GM12874 (cell line): ENCODE measurements at regions not wholly inside any gene's neighbourhood (a gene's known extent, or its start where the extent isn't known, plus 50 kb on each side); places are given as distances from the start of the nearest gene placed in this dataset.

Experiments
- TF ChIP-seq, protein P1 (sequence below): IDR thresholded peaks from 2 replicates; pipeline ENCODE4 v1.5.1; 2011; ENCODE audit warnings: low read depth, mild to moderate bottlenecking, control low read depth, low read length, moderate library complexity; ENCODE audit not compliant: insufficient read depth

DNA sequence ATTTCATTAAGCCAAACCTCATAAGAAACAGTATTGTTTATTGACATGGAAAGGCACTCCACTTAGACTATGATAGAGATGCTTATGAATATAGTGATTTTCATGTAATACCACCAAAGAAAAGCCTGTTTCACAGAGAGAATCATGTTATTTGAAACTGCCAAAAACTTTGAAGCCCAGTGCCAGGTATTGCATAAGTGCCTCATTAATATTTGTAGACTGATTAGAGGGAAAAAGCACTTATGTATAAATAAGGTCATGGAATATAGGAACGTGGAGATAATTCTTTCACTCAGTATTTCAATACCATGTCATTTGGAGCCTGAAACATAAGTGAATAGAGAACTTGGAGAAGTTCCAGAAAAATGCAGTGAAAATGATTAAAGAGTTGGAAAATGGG is 162.6 kb upstream of the CRIM1 start:
- TF ChIP-seq, protein P1, sequence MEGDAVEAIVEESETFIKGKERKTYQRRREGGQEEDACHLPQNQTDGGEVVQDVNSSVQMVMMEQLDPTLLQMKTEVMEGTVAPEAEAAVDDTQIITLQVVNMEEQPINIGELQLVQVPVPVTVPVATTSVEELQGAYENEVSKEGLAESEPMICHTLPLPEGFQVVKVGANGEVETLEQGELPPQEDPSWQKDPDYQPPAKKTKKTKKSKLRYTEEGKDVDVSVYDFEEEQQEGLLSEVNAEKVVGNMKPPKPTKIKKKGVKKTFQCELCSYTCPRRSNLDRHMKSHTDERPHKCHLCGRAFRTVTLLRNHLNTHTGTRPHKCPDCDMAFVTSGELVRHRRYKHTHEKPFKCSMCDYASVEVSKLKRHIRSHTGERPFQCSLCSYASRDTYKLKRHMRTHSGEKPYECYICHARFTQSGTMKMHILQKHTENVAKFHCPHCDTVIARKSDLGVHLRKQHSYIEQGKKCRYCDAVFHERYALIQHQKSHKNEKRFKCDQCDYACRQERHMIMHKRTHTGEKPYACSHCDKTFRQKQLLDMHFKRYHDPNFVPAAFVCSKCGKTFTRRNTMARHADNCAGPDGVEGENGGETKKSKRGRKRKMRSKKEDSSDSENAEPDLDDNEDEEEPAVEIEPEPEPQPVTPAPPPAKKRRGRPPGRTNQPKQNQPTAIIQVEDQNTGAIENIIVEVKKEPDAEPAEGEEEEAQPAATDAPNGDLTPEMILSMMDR, result no peak

DNA sequence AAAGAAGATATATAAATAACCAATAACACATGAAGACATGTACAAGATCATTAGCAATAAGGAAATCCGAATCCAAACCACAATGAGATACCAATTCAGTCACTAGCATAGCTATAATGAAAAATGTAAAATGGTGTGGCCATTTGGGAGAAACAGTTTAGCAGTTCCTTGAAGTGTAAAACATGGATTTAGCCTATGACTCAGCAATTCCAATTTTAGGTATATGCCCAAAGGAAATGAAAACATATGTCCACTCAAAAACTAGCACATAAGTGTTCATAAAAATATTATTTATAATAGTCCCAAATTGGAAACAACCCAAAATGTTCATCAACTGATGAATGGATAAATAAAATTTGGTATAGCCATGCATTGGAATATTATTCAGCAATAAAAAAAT is 165.5 kb upstream of the CRIM1 start:
- TF ChIP-seq, protein P1, result no peak

DNA sequence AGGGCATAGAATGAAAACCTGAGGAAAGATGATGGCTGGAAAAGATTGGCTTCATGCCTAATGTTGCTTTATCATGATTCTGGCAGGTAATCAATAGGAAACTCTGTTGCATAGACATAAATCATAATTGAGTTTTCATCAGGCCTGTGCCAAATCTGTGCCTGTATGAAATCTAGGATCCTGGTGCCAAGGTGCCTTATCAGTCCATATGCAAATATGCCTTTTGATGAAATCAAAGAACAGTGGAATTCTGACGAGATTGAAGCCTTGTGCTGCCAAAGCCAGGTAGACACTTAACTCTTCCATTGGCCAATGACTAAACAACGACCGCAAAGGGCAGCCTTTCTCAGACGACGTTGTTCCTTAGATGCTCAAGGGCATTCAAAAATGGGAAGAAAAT is 170.0 kb upstream of the CRIM1 start:
- TF ChIP-seq, protein P1, result no peak

DNA sequence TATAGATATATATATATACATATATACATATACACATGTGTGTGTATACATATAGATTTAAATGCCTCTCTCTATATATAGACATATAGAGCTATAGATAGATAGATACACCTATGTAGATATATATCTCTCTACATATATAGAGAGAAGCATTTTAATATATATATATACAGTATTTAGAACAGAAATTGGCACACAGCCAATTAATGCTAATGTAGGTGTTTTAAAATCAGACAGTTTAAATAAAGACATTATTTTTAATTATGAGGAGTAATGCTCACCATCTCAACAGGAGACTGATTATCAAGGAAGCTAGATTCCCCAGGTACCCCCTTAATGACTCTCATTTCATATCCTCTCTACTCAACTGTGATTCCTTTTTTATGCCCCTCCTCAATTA is 170.7 kb upstream of the CRIM1 start:
- TF ChIP-seq, protein P1, result no peak

DNA sequence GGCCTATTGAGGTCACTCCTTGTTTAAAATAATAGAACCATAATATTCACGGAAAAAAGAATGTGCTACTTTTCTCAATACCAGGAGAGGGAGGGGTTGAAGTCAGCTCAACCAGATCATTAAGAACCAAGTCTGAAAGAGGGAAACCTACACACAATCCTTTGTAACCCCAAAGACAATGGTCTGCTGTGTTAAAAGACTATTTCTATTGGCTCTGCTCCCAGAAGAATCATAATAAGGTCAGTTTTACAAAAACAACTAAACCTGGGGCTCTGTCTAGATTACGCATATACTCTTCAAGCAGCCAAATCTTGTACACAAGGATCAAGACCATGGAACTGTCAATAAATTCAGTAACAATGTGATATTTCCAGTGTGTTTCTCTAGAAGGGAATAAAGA is 177.2 kb upstream of the CRIM1 start:
- TF ChIP-seq, protein P1, result no peak

DNA sequence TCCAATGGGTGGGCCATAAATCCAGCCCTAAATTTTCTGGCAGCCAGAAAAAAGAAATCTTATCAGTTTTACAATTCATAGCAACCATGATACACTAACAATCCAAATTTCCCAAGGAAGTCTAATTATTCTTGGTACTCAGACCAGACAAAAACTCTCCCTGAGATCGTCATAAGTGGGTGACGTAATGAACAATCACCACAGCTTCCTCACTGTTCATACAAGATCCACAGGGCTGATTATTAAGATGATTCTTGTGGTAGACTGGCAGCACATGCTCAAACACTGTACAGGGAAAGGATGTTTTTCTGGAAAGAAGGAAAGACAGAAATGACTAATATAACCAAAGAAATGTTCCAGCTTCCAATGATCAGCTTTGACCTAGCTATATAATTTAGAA is 178.3 kb upstream of the CRIM1 start:
- TF ChIP-seq, protein P1, result no peak

DNA sequence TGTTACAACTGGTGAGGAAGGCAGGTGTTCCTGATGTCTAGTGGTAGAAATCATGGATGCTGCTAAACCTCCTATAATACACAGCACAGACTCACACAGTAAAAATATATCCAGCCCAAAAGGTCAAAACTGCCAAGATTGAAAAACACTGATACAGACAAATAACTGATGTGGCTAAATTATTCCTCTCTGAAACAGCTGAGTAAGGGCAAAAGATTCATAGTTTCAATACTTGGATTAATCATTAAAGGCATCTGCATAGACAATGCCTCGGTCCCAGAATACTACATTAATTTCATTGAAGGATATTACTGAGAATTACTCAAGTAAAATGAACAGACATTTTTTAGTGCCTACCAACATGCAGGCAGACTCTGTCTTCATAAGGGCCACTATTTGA is 180.7 kb upstream of the CRIM1 start:
- TF ChIP-seq, protein P1, result no peak
